OCI-LY7 (cell line): ENCODE measurements at regions not wholly inside any gene's neighbourhood (a gene's known extent, or its start where the extent isn't known, plus 50 kb on each side); places are given as distances from the start of the nearest gene placed in this dataset.

ENCODE experiments used
- EZH2phosphoT487 ChIP-seq: fragments of 200-600 bp; sonication (generic); IDR thresholded peaks from 2 replicates; pipeline ENCODE4 v1.6.1; 2018; ENCODE audit warnings: low read depth, borderline replicate concordance, mild to moderate bottlenecking, mixed run types, antibody characterized with exemption, low read length, moderate library complexity, mixed read lengths
- TF ChIP-seq, protein P1 (sequence below): fragments of 200-600 bp; sonication (generic); conservative IDR thresholded peaks from 2 replicates; pipeline ENCODE4 v1.5.1; 2014; ENCODE audit warnings: mild to moderate bottlenecking, antibody characterized with exemption, low read length, moderate library complexity, mixed read lengths

DNA sequence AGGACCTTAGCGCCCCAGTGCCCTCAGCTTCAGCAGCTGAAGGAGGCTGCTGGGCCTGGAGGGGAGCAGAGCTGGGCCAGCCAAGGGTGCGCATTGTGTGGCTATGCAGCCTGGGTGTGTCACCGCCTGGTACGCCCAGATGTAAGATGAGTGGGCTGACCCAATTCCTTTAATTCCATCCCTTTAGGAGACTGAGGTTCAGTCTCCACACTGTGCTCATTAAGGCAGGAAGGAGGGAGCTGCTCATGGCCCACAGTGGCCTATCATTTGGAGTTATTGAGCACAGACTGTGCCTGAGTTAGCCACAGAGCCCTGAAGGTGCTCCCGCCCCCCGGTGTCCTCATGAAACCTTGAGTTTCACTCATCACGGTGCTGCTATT lies 194.1 kb upstream of the GLI2 start:
- TF ChIP-seq EZH2phosphoT487, result no peak
- TF ChIP-seq, protein P1, sequence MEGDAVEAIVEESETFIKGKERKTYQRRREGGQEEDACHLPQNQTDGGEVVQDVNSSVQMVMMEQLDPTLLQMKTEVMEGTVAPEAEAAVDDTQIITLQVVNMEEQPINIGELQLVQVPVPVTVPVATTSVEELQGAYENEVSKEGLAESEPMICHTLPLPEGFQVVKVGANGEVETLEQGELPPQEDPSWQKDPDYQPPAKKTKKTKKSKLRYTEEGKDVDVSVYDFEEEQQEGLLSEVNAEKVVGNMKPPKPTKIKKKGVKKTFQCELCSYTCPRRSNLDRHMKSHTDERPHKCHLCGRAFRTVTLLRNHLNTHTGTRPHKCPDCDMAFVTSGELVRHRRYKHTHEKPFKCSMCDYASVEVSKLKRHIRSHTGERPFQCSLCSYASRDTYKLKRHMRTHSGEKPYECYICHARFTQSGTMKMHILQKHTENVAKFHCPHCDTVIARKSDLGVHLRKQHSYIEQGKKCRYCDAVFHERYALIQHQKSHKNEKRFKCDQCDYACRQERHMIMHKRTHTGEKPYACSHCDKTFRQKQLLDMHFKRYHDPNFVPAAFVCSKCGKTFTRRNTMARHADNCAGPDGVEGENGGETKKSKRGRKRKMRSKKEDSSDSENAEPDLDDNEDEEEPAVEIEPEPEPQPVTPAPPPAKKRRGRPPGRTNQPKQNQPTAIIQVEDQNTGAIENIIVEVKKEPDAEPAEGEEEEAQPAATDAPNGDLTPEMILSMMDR, result no peak
